ENCODE measurements at regions not wholly inside any gene's neighbourhood (a gene's known extent, or its start where the extent isn't known, plus 50 kb on each side); places are given as distances from the start of the nearest gene placed in this dataset.

DNA sequence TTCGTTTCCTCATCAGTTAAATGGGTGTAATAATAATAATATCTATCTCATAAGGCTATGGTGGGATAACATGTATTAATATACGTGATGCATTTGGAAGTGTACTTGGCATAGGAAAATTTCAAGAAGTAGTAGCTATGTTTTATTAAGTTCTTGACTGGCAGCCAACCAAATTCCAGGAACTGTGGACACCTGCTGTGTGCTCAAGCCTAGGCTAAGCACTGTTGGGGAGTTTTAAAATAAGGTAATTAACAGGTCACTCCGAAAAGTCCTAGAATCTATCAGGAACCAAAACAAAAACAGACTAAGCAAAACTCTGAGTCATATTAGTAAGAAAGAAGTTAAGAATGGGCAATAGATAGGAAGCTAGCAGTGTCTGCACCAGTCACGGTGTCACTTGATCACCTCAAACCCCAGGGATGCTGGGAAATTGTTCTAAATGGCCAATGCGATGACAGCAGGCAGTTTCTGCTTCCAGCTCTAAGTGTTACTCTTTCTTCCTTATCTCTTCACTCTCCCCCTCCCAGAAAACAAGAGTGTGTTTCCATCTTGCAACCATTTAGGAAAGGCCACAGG is 92.0 kb upstream of the GDF10 start:
- Histone ChIP-seq H3K9me3 (ENCODE audit: low read length) (no peaks in the 10 kb centered on the region), H3K9ac (ENCODE audit: low read length) (no peak overlapping the region), H3K36me3 (ENCODE audit: insufficient read depth, low read length) (no peaks in the 10 kb centered on the region), H3K79me2 (replicated peaks; ENCODE audit: insufficient read depth, low read length) (no peaks in the 10 kb centered on the region), H3K4me3 (ENCODE audit: low read length) (no peak overlapping the region), H2AFZ (ENCODE audit: low read depth, low read length) (no peak overlapping the region), H3K27ac (ENCODE audit: low read length) (no peak overlapping the region), H3F3A (ENCODE audit: insufficient read depth, low read length, poor library complexity, severe bottlenecking) (no peaks in the 10 kb centered on the region), H3K27me3 (ENCODE audit: insufficient read depth, low read depth, low read length) (no peaks in the 10 kb centered on the region), H3K9me2 (ENCODE audit: insufficient read depth, low read length) (no peaks in the 10 kb centered on the region), H4K20me1 (ENCODE audit: insufficient read depth) (no peaks in the 10 kb centered on the region), H3K4me2 (ENCODE audit: low read length) (no peak overlapping the region)
- TF ChIP-seq EZH2 (IDR thresholded peaks at IDR 0.05; ENCODE audit: borderline replicate concordance, insufficient read depth, low read length, poor library complexity, severe bottlenecking) = no peak
- TF ChIP-seq SMC3 (conservative IDR thresholded peaks at IDR 0.05; ENCODE audit: poor library complexity) = no peak
- no peak for TF ChIP-seq RAD21 (conservative IDR thresholded peaks at IDR 0.05)

DNA sequence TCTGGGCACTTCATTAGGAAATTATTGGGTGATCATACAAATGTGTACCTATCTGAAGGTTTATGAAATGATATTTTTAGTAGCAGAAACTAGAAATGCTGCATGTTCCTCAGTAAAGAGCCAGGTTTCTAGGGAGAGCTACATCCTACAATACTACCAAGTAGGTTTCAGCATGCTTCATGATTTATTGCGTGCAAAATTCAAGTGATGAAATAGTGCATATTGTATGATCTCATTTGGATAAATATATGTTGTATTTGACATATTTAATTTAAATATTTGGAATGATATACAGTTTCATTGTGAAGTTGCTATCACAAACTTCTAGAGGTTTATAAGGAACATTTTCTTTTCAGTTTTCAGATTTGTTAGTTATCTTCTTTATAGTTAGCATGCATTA is 90.5 kb upstream of the GDF10 start:
- Histone ChIP-seq H4K20me1 (ENCODE audit: insufficient read depth) (no peaks in the 10 kb centered on the region), H3K4me3 (ENCODE audit: low read length) (no peak overlapping the region), H2AFZ (ENCODE audit: low read depth, low read length) (no peak overlapping the region), H3K79me2 (replicated peaks; ENCODE audit: insufficient read depth, low read length) (no peaks in the 10 kb centered on the region), H3K27ac (ENCODE audit: low read length) (no peak overlapping the region), H3K27me3 (ENCODE audit: insufficient read depth, low read depth, low read length) (no peaks in the 10 kb centered on the region), H3K9me3 (ENCODE audit: low read length) (no peaks in the 10 kb centered on the region), H3K4me2 (ENCODE audit: low read length) (no peak overlapping the region), H3K36me3 (ENCODE audit: insufficient read depth, low read length) (no peaks in the 10 kb centered on the region), H3F3A (ENCODE audit: insufficient read depth, low read length, poor library complexity, severe bottlenecking) (no peaks in the 10 kb centered on the region), H3K9ac (ENCODE audit: low read length) (no peak overlapping the region), H3K9me2 (ENCODE audit: insufficient read depth, low read length) (no peaks in the 10 kb centered on the region)
- no peak for TF ChIP-seq POLR2AphosphoS5 (IDR thresholded peaks at IDR 0.05)

DNA sequence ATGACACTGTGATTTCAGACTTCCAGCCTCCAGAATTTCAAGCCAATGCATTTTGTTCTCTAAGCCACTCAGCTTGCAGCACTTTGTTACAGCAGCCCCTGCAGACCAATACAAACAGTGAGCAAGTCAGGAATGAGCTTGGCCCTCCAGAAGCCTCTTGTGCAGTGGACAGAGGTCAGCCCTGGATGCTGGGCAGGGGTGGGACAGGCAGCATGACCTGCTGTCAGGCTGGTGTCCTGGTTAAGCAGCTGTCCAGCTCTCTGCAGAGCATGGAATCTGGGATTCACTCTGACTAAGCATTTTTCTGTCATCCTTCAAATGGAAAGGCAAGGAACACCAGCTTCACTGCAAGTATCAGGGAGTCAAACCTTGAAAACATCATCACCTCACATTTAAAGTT is 85.5 kb upstream of the GDF10 start:
- Histone ChIP-seq H3K4me3 (ENCODE audit: low read length) (no peak overlapping the region), H2AFZ (ENCODE audit: low read depth, low read length) (no peak overlapping the region), H3K27ac (ENCODE audit: low read length) (no peak overlapping the region), H3K36me3 (ENCODE audit: insufficient read depth, low read length) (no peaks in the 10 kb centered on the region), H3K9me3 (ENCODE audit: low read length) (no peaks in the 10 kb centered on the region), H3F3A (ENCODE audit: insufficient read depth, low read length, poor library complexity, severe bottlenecking) (no peaks in the 10 kb centered on the region), H3K27me3 (ENCODE audit: insufficient read depth, low read depth, low read length) (no peaks in the 10 kb centered on the region), H3K79me2 (replicated peaks; ENCODE audit: insufficient read depth, low read length) (no peaks in the 10 kb centered on the region), H3K9me2 (ENCODE audit: insufficient read depth, low read length) (no peaks in the 10 kb centered on the region), H3K4me2 (ENCODE audit: low read length) (no peak overlapping the region), H3K9ac (ENCODE audit: low read length) (no peak overlapping the region), H4K20me1 (ENCODE audit: insufficient read depth) (no peaks in the 10 kb centered on the region)
- no peak for TF ChIP-seq SMC3 (conservative IDR thresholded peaks at IDR 0.05; ENCODE audit: poor library complexity)
- no peak for TF ChIP-seq MXI1 (conservative IDR thresholded peaks at IDR 0.05; ENCODE audit: poor library complexity, severe bottlenecking)
- no peak for TF ChIP-seq EZH2 (IDR thresholded peaks at IDR 0.05; ENCODE audit: borderline replicate concordance, insufficient read depth, low read length, poor library complexity, severe bottlenecking)
- no peak for TF ChIP-seq RAD21 (conservative IDR thresholded peaks at IDR 0.05)
- no peak for TF ChIP-seq POLR2AphosphoS5 (IDR thresholded peaks at IDR 0.05)
- TF ChIP-seq, protein P1, sequence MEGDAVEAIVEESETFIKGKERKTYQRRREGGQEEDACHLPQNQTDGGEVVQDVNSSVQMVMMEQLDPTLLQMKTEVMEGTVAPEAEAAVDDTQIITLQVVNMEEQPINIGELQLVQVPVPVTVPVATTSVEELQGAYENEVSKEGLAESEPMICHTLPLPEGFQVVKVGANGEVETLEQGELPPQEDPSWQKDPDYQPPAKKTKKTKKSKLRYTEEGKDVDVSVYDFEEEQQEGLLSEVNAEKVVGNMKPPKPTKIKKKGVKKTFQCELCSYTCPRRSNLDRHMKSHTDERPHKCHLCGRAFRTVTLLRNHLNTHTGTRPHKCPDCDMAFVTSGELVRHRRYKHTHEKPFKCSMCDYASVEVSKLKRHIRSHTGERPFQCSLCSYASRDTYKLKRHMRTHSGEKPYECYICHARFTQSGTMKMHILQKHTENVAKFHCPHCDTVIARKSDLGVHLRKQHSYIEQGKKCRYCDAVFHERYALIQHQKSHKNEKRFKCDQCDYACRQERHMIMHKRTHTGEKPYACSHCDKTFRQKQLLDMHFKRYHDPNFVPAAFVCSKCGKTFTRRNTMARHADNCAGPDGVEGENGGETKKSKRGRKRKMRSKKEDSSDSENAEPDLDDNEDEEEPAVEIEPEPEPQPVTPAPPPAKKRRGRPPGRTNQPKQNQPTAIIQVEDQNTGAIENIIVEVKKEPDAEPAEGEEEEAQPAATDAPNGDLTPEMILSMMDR (IDR thresholded peaks at IDR 0.05; ENCODE audit: poor library complexity, severe bottlenecking) = no peak
- TF ChIP-seq TAF1 (IDR thresholded peaks at IDR 0.05; ENCODE audit: low read depth) = no peak
- TF ChIP-seq, protein P2, sequence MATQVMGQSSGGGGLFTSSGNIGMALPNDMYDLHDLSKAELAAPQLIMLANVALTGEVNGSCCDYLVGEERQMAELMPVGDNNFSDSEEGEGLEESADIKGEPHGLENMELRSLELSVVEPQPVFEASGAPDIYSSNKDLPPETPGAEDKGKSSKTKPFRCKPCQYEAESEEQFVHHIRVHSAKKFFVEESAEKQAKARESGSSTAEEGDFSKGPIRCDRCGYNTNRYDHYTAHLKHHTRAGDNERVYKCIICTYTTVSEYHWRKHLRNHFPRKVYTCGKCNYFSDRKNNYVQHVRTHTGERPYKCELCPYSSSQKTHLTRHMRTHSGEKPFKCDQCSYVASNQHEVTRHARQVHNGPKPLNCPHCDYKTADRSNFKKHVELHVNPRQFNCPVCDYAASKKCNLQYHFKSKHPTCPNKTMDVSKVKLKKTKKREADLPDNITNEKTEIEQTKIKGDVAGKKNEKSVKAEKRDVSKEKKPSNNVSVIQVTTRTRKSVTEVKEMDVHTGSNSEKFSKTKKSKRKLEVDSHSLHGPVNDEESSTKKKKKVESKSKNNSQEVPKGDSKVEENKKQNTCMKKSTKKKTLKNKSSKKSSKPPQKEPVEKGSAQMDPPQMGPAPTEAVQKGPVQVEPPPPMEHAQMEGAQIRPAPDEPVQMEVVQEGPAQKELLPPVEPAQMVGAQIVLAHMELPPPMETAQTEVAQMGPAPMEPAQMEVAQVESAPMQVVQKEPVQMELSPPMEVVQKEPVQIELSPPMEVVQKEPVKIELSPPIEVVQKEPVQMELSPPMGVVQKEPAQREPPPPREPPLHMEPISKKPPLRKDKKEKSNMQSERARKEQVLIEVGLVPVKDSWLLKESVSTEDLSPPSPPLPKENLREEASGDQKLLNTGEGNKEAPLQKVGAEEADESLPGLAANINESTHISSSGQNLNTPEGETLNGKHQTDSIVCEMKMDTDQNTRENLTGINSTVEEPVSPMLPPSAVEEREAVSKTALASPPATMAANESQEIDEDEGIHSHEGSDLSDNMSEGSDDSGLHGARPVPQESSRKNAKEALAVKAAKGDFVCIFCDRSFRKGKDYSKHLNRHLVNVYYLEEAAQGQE (IDR thresholded peaks at IDR 0.05; ENCODE audit: borderline replicate concordance) = no peak
- no peak for TF ChIP-seq EP300 (conservative IDR thresholded peaks at IDR 0.05; ENCODE audit: poor library complexity, severe bottlenecking)

Data from neural cell (in vitro differentiated cells).